ENCODE measurements at regions not wholly inside any gene's neighbourhood (a gene's known extent, or its start where the extent isn't known, plus 50 kb on each side); places are given as distances from the start of the nearest gene placed in this dataset.

DNA sequence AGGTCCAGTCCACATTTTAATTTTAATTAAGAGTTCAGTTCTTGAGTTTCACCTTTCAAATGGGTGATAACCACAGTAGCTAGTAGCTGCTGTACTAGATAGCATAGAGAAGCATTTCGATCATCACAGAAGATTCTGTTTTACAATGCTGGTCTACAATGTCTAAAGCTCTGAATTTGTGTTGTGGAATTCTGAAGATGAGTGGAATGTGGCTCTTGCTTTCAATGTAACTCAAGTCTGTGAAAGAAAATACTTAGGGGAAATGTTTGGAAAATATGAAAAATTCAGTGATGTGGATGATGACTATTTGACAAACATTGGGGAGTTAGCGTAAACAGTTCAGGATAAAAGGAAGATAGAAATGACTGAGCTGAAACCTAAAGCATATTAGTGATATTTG is 139.4 kb downstream of the GNAT3 start:
- TF ChIP-seq, protein P1, sequence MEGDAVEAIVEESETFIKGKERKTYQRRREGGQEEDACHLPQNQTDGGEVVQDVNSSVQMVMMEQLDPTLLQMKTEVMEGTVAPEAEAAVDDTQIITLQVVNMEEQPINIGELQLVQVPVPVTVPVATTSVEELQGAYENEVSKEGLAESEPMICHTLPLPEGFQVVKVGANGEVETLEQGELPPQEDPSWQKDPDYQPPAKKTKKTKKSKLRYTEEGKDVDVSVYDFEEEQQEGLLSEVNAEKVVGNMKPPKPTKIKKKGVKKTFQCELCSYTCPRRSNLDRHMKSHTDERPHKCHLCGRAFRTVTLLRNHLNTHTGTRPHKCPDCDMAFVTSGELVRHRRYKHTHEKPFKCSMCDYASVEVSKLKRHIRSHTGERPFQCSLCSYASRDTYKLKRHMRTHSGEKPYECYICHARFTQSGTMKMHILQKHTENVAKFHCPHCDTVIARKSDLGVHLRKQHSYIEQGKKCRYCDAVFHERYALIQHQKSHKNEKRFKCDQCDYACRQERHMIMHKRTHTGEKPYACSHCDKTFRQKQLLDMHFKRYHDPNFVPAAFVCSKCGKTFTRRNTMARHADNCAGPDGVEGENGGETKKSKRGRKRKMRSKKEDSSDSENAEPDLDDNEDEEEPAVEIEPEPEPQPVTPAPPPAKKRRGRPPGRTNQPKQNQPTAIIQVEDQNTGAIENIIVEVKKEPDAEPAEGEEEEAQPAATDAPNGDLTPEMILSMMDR (conservative IDR thresholded peaks at IDR 0.05; ENCODE audit: low read depth, low read length): no peak
- no peak for TF ChIP-seq EZH2 (IDR thresholded peaks at IDR 0.05; ENCODE audit: borderline replicate concordance, low read depth, low read length, poor library complexity, severe bottlenecking)

All from A673 (cell line).